PC-3 (cell line): ENCODE measurements at regions not wholly inside any gene's neighbourhood (a gene's known extent, or its start where the extent isn't known, plus 50 kb on each side); places are given as distances from the start of the nearest gene placed in this dataset.

Experiments
- EZH2 ChIP-seq: fragments of 300-600 bp; sonication (generic); IDR thresholded peaks from one replicate; pipeline ENCODE4 v1.6.1; 2017; ENCODE audit warnings: antibody characterized with exemption, mild to moderate bottlenecking, low read length; ENCODE audit not compliant: unreplicated experiment
- TF ChIP-seq, protein P1 (sequence below): fragments of 300-600 bp; sonication (generic); conservative IDR thresholded peaks from 2 replicates; pipeline ENCODE4 v1.5.1; 2017; ENCODE audit warnings: antibody characterized with exemption, low read depth, mild to moderate bottlenecking, low read length

DNA sequence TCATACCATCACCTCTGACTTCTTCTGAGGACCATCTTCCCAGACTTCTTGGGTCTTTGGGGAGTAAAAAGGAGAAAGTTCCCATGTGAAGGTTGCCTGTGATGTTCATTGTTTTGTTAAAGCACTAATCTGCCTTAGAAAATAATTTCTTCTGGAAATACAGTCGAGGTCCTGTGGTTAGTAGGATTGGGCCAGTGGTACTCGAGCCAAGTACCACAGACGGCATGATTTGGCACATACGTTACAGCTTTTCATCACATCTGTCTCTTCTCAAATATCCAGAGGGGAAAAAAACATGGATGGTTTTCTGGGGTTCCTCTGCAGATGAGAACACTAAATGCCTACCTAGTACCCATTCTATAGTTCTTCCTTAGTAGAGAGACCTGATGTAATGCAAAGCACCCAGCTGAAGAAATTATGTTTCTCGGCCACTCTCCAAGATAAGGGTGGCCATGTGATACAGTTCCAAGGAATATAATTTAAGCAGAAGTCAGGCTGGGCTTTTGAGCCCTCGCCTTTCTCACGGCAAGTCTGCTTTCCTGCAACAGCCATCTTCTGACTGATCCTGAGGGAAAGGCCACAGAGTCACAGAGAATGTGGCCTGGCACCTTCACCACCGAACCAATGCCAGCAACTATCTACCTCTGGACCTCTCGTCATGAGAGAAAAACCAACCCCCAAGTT is 161.0 kb downstream of the RNF152 start:
- TF ChIP-seq, protein P1, sequence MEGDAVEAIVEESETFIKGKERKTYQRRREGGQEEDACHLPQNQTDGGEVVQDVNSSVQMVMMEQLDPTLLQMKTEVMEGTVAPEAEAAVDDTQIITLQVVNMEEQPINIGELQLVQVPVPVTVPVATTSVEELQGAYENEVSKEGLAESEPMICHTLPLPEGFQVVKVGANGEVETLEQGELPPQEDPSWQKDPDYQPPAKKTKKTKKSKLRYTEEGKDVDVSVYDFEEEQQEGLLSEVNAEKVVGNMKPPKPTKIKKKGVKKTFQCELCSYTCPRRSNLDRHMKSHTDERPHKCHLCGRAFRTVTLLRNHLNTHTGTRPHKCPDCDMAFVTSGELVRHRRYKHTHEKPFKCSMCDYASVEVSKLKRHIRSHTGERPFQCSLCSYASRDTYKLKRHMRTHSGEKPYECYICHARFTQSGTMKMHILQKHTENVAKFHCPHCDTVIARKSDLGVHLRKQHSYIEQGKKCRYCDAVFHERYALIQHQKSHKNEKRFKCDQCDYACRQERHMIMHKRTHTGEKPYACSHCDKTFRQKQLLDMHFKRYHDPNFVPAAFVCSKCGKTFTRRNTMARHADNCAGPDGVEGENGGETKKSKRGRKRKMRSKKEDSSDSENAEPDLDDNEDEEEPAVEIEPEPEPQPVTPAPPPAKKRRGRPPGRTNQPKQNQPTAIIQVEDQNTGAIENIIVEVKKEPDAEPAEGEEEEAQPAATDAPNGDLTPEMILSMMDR: no peak
- TF ChIP-seq EZH2: no peak
